ENCODE measurements at regions not wholly inside any gene's neighbourhood (a gene's known extent, or its start where the extent isn't known, plus 50 kb on each side); places are given as distances from the start of the nearest gene placed in this dataset.
A peak's percentile ranks its signal among the peaks of the same experiment; 100 is the strongest.

DNA sequence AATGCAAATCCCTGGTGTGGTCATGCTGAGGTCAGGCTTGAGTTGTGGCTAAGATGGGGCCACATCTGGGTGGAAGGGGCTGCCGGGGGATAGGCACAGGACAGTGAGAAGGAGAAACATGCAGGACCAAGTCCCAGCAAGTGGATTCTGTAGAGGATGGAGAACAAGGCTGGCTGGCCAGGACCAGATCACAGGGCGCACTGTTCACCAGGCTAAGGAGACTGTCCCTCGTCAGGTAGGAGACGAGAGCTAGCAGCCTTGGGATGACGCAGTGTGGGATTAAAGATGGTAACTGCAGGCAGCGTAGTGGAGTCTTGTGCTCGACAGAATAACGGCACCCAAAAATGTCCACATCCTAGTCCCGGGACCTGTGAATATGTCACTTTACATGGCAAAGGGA lies 336.1 kb downstream of the BCL11B start:
- no peak for ATAC-seq
- no peaks in the 10 kb centered on the region for H3K9me3 Mint-ChIP-seq
- H3K27ac Mint-ChIP-seq = peak overlapping the region in 1 of 2 donors; percentile 60
- H3K36me3 Mint-ChIP-seq = no peaks in the 10 kb centered on the region
- H3K4me3 Mint-ChIP-seq = no peak overlapping the region
- no peak for DNase-seq (ENCODE audit: low spot score)
- peaks cover 14 to 37% of the 10 kb centered on the region in 2 donors for H3K27me3 Mint-ChIP-seq
- H3K4me1 Mint-ChIP-seq (ENCODE audit: low read depth in 2 of 2) = peaks cover 25 to 27% of the 10 kb centered on the region in 2 donors

GRCh38 chr14:98937021-98937420 lies 335.0 kb downstream of the BCL11B start:
- ATAC-seq (no peak), DNase-seq (ENCODE audit: low spot score) (no peak)
- no peaks in the 10 kb centered on the region for H3K36me3 Mint-ChIP-seq
- no peak overlapping the region for H3K4me3 Mint-ChIP-seq
- peaks cover 14 to 36% of the 10 kb centered on the region in 2 donors for H3K27me3 Mint-ChIP-seq
- H3K9me3 Mint-ChIP-seq = no peaks in the 10 kb centered on the region
- no peak overlapping the region for H3K27ac Mint-ChIP-seq
- H3K4me1 Mint-ChIP-seq (ENCODE audit: low read depth in 2 of 2) = peaks cover 16 to 21% of the 10 kb centered on the region in 2 donors

DNA sequence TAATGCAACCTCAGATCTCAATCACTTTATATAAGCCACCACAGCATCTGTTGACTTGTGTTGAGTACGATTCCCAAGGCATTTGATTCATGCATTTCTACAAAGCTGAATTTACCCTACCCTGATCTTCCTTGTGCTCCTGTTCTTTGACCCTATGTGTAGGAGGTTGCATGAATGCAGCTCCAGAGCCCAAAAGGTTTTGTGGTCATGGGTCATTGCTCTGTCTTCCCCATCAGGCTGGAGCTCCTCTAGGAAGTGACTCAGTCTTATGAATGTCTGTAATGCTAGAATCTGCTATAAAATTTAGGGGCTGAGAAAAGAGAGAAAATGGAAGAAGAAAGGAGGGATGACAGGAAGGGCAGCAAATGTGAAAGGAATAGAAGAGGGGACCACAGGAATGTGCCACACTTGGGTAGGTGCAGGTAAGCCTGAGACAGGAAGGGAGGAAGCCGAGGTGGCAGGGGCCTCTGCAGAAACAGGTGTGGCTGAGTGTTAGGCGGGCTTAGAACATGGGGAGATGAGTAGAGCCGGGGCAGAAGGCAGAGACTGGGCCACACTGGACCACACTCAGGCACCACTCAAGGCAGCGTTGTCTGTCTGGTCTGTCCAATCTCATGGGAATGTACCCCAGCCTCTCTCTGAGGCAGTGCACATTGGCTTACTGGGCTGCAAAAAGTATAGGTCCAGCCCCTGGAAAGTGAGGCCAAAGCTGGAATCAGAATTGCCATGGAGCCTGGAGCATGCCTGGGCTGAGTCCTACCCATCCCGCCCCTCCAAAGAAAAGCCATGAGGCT lies 334.1 kb downstream of the BCL11B start:
- no peak for ATAC-seq
- Mint-ChIP-seq H3K4me3 (no peak overlapping the region), H3K27me3 (peaks cover 14 to 34% of the 10 kb centered on the region in 2 donors), H3K36me3 (no peaks in the 10 kb centered on the region), H3K27ac (no peak overlapping the region), H3K4me1 (ENCODE audit: low read depth in 2 of 2) (peaks cover 10 to 12% of the 10 kb centered on the region in 2 donors), H3K9me3 (no peaks in the 10 kb centered on the region)
- DNase-seq (ENCODE audit: low spot score) = no peak

- peaks cover 3 to 13% of the 10 kb centered on the region in 2 donors for H3K4me1 Mint-ChIP-seq (ENCODE audit: low read depth in 2 of 2)
- no peaks in the 10 kb centered on the region for H3K9me3 Mint-ChIP-seq
- H3K27ac Mint-ChIP-seq = no peak overlapping the region
- no peak for DNase-seq (ENCODE audit: low spot score)
- no peak overlapping the region for H3K4me3 Mint-ChIP-seq
- H3K27me3 Mint-ChIP-seq = peaks cover 28 to 32% of the 10 kb centered on the region in 2 donors
- no peak for ATAC-seq
- no peaks in the 10 kb centered on the region for H3K36me3 Mint-ChIP-seq
These were observed 331.1 kb downstream of the BCL11B start for GRCh38 chr14:98940693-98941437.

DNA sequence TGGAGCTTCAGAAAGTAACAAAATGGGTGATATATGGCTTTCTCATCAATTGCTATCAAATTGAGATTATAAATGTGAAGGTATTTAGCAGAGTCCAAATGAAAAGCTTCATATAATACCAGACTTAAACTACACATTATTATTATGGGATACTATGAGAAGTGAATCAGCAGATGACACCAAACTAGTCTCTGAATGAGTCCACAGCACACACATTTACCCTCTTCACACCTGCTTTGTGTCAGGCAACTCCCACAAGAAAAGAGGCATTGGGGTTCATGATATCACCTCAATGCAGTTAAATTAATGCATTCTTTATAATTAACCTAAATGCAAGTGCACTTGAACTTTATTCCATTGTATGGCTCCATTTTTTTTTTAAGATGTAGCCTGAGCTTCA lies 330.5 kb downstream of the BCL11B start:
- Mint-ChIP-seq H3K27me3 (peaks cover 32 to 33% of the 10 kb centered on the region in 2 donors), H3K4me1 (ENCODE audit: low read depth in 2 of 2) (peaks cover 3 to 13% of the 10 kb centered on the region in 2 donors), H3K4me3 (no peak overlapping the region), H3K27ac (no peak overlapping the region), H3K9me3 (no peaks in the 10 kb centered on the region), H3K36me3 (no peaks in the 10 kb centered on the region)
- no peak for DNase-seq (ENCODE audit: low spot score)
- no peak for ATAC-seq

- Mint-ChIP-seq H3K27me3 (peaks cover 24 to 35% of the 10 kb centered on the region in 2 donors), H3K27ac (no peak overlapping the region), H3K9me3 (no peaks in the 10 kb centered on the region), H3K4me1 (ENCODE audit: low read depth in 2 of 2) (peaks cover 0 to 7% of the 10 kb centered on the region in 2 donors), H3K4me3 (no peak overlapping the region), H3K36me3 (no peaks in the 10 kb centered on the region)
- ATAC-seq (no peak), DNase-seq (ENCODE audit: low spot score) (no peak)
These were observed 328.1 kb downstream of the BCL11B start for GRCh38 chr14:98943907-98944306.

GRCh38 chr14:98944989-98945388 lies 327.0 kb downstream of the BCL11B start:
- H3K4me3 Mint-ChIP-seq = no peak overlapping the region
- DNase-seq (ENCODE audit: low spot score) (no peak), ATAC-seq (no peak)
- H3K27me3 Mint-ChIP-seq = peaks cover 18 to 34% of the 10 kb centered on the region in 2 donors
- no peak overlapping the region for H3K27ac Mint-ChIP-seq
- peaks cover 0 to 7% of the 10 kb centered on the region in 2 donors for H3K4me1 Mint-ChIP-seq (ENCODE audit: low read depth in 2 of 2)
- no peaks in the 10 kb centered on the region for H3K36me3 Mint-ChIP-seq
- H3K9me3 Mint-ChIP-seq = no peaks in the 10 kb centered on the region

GRCh38 chr14:98945611-98946570 lies 326.1 kb downstream of the BCL11B start:
- Mint-ChIP-seq H3K27ac (no peak overlapping the region), H3K4me3 (no peak overlapping the region), H3K4me1 (ENCODE audit: low read depth in 2 of 2) (peaks cover 0 to 7% of the 10 kb centered on the region in 2 donors), H3K36me3 (no peaks in the 10 kb centered on the region), H3K27me3 (peaks cover 18 to 34% of the 10 kb centered on the region in 2 donors), H3K9me3 (no peaks in the 10 kb centered on the region)
- ATAC-seq = no peak
- DNase-seq (ENCODE audit: low spot score) = no peak

- Mint-ChIP-seq H3K36me3 (no peaks in the 10 kb centered on the region), H3K27ac (no peak overlapping the region), H3K9me3 (no peaks in the 10 kb centered on the region), H3K4me3 (no peak overlapping the region), H3K27me3 (peaks cover 18 to 29% of the 10 kb centered on the region in 2 donors), H3K4me1 (ENCODE audit: low read depth in 2 of 2) (peaks cover 0 to 4% of the 10 kb centered on the region in 2 donors)
- DNase-seq (ENCODE audit: low spot score) = no peak
- no peak for ATAC-seq
These were observed 325.1 kb downstream of the BCL11B start for GRCh38 chr14:98946940-98947339.

- no peak for DNase-seq (ENCODE audit: low spot score)
- no peaks in the 10 kb centered on the region for H3K9me3 Mint-ChIP-seq
- H3K4me1 Mint-ChIP-seq (ENCODE audit: low read depth in 2 of 2) = peaks cover 0 to 4% of the 10 kb centered on the region in 2 donors
- no peaks in the 10 kb centered on the region for H3K36me3 Mint-ChIP-seq
- no peak overlapping the region for H3K4me3 Mint-ChIP-seq
- no peak overlapping the region for H3K27ac Mint-ChIP-seq
- H3K27me3 Mint-ChIP-seq = peaks cover 18 to 29% of the 10 kb centered on the region in 2 donors
- ATAC-seq = no peak
These were observed 323.9 kb downstream of the BCL11B start for GRCh38 chr14:98947911-98948595.

- Mint-ChIP-seq H3K4me1 (ENCODE audit: low read depth in 2 of 2) (peaks cover 0 to 4% of the 10 kb centered on the region in 2 donors), H3K36me3 (no peaks in the 10 kb centered on the region), H3K4me3 (no peak overlapping the region), H3K27ac (peak overlapping the region in 1 of 2 donors; percentile 34), H3K9me3 (no peaks in the 10 kb centered on the region), H3K27me3 (peaks cover 18 to 29% of the 10 kb centered on the region in 2 donors)
- ATAC-seq (no peak), DNase-seq (ENCODE audit: low spot score) (no peak)
These were observed 322.9 kb downstream of the BCL11B start for GRCh38 chr14:98949051-98949450.

GRCh38 chr14:98949481-98950135 lies 322.4 kb downstream of the BCL11B start:
- H3K27me3 Mint-ChIP-seq = peaks cover 17 to 32% of the 10 kb centered on the region in 2 donors
- H3K4me3 Mint-ChIP-seq = no peak overlapping the region

More at GRCh38 chr14:98949481-98950135, 322.4 kb downstream of the BCL11B start:
- ATAC-seq (no peak), DNase-seq (ENCODE audit: low spot score) (no peak)
- Mint-ChIP-seq H3K27ac (peak overlapping the region in 1 of 2 donors; percentile 34), H3K9me3 (no peaks in the 10 kb centered on the region), H3K4me1 (ENCODE audit: low read depth in 2 of 2) (peaks cover 0 to 4% of the 10 kb centered on the region in 2 donors), H3K36me3 (no peaks in the 10 kb centered on the region)

Measured in natural killer cell treated with Interleukin-12 subunit alpha and Interleukin-12 subunit beta and Interleukin-15 and Interleukin-18, amount 100 ng/mL, for 72 hours (primary cell).